ENCODE measurements at regions not wholly inside any gene's neighbourhood (a gene's known extent, or its start where the extent isn't known, plus 50 kb on each side); places are given as distances from the start of the nearest gene placed in this dataset.
"Not testable (repeated sequence)": the region's sequence is repeated elsewhere in the genome, so short reads cannot be mapped to it uniquely, and the experiment has no call there.

DNA sequence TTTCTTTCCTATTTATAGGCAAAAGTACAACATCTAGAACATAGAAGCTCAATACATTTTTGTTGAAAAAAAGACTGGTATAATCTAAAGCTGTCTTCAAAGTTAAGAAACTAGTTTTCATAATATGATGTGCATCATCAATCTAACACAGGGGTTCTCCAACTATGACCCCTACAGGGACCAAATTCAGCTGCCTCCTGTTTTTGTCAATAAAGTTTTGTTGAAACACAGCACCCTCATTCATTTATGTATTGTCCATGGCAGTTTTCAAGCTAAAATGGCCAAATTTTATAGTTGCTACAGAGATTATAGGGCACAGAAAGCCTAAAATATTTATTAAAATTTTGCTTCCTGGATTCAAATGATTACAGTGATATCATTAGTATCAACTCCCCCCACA lies 452.9 kb downstream of the CCER1 start:
- no peak for DNase-seq (ENCODE audit: low read depth)

DNA sequence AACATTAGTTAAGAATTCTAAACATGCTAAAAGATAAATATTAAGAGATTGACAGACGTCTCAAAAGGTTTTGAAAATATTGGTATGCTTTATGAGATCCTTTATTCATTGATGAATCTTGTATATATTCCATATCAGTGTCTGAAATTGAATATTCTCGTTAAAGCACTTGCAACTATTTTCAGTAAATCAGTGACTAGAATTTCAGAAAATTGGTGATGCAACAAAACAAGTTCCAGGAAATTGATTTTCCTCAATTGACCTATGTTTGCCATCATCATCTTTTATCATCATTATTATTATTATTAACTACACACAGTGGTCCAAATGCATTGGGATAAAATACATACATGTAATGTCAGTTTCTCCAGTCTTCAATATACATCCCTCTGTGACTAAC lies 453.6 kb downstream of the CCER1 start:
- DNase-seq (ENCODE audit: low read depth) = no peak

DNA sequence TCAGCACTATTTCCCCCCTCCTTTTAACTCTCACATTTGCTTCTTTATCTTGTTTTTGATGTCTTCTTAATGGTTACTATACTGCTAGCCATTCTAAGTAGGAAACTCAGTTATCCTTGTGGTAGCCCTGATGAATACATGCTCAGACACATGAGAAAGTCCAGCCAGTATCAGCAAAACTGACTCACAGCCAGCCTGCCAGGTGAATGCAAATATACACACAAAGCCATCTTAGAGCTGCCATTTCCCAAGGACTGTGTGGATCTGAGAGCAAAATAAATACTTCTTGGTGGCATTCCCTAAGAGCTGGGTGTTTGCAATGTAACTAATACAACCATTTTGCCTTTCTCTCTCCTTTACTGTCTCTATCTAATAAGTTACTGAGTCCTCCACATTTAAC lies 455.2 kb downstream of the CCER1 start:
- no peak for DNase-seq (ENCODE audit: low read depth)

DNA sequence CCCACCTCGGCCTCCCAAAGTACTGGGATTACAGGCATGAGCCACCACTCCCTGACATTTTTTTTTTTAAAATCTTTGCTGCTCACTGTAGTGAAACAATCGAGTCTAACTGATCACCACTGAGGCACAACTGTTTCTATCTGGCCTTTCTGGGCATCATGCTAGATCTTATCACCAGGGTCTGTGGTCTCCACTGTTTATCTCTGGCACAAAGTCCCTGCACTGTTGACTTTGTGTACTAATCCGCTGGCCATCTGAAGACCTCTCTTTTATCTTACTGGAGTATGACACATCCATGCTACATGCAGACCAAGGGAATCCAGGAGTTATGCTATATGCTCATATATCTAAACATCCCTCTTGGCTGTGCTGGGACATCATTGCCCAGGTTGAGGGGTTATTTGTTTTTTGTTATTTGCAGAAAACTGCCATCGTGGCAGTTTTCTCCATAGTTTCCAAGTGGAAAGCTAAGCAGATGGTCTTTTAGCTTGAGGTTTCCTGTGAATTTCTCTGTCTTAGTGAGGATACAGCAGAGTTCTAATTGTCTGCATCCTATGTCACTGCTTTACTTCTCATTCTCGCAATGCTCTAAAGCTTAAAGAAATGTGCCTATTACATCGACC lies 456.9 kb downstream of the CCER1 start:
- no peak for DNase-seq (ENCODE audit: low read depth)

DNA sequence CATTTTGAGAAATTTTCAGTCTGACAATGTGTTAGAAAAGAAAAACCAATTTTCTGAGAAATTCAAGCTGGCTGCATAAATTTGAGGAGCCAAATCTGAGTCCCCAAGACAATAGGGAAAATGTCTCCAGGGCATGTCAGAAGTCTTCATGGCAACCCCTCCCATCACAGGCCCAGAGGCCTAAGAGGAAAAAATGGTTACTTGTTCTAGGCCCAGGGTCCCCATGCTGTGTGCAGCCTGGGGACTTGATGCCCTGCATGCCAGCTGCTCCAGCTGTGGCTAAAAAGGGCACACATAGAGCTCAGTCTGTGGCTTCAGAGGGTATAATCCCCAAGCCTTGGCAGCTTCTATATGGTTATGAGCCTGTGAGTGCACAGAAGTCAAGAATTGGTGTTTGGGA lies 464.6 kb downstream of the CCER1 start:
- no peak for DNase-seq (ENCODE audit: low read depth)

DNA sequence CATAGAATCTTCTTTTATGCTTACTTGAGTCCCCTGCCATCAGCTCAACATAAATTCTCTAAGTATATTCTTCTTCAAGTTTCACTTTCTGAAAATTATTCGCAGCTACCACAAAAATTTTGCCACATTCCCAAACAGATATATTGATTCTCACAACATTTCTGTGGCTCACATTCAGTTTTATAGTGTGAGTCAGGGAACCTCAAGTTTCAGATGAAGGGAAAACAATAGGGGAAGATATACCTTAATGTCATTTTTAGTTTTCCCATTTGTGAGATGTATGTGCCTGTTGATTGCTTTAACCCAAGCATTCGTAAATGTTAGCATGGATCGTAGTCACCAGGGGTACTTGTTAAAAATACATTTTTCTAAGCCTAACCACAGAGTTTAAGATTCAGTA lies 465.8 kb downstream of the CCER1 start:
- no peak for DNase-seq (ENCODE audit: low read depth)

DNA sequence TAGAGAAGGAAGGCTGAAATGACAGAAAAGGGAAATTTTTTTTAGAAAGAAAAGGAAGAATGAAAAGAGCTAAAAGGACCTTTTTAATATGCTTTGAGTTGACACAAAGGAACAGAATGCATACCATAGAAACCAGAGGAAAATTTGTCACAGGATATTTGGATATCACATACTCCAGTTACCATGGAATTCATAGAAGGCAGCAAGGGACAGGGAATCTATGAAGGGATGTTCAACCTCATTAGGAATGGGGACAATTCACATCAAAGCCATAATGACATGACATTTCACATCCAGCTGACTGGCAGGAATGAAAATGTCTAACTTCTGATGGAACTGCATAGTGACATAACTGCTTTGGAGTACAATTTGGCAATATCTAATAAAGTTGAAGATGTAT lies 469.4 kb downstream of the CCER1 start:
- DNase-seq (ENCODE audit: low read depth) = no peak

DNA sequence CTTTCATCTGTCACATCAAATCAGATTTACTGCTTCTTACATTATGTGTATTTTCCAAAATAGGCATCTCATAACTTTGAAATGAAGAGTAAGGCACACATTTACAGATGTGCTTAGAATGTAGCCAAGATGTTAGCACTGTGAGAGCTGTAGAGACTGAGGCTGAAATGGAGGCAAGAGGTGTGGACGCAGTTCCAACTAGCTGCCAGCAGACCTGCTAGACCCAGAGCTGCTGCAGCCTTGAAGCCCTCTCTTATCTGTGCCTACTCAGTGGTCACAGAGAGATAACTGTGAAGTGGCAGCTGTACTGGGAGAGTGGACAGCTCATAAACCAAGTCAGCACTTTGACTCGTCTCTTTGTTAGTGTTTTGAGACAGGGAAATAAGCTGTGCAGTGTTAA lies 470.9 kb downstream of the CCER1 start:
- DNase-seq (ENCODE audit: low read depth) = no peak

DNA sequence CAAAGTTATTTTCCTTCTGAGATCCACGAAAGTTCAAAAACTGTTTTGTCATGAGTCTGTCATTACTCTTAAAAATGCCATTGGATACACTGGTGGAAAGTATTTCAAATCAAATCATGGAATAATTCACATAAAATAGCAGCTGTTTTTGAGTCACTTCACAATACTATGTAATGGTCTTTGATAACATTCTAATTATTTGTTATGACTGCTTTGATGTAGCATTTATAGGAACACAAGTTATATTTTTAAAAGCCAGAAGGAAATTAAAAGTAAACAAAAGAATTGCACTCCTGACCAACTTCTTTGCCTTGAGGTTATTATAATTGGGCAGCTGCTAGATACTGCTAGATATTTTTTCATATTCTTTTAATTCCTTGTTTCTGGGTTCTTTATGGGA lies 473.2 kb downstream of the CCER1 start:
- DNase-seq (ENCODE audit: low read depth) = no peak

DNA sequence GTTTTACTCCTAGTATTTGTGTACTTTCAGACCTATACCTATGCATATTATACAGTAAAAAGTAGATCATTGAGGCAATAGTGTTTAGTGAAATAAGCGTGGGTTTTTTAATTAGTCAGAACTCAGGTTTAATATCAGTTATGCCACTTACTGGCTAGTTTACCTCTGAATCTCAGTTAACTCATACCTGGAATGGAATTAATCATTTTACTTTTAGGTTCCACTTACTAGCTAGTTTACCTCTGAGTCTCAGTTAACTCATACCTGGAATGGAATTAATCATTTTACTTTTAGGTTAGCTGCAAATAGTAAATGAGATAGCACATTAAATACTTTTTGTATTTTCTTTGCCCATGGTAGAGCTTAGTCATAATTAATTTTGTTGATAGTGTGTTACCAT lies 475.7 kb downstream of the CCER1 start:
- no peak for DNase-seq (ENCODE audit: low read depth)

DNA sequence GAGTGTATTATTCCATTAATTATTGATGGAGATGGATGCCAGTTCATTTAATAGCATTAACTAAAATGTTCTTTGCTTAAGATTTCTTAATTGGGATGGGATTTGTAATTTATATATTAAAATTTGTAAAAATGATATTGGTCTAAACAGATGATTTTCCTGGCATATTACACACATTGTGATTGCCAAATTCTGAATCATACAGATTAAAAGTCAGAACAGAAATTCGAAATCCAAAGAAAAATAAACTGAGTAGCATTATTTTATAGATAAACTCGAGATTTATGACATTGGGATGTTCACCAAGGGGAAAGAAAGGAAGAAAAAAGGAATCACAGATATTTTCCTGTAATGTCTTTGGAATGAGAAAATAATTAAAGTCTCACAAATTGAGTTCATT lies 481.1 kb downstream of the CCER1 start:
- no peak for DNase-seq (ENCODE audit: low read depth)

DNA sequence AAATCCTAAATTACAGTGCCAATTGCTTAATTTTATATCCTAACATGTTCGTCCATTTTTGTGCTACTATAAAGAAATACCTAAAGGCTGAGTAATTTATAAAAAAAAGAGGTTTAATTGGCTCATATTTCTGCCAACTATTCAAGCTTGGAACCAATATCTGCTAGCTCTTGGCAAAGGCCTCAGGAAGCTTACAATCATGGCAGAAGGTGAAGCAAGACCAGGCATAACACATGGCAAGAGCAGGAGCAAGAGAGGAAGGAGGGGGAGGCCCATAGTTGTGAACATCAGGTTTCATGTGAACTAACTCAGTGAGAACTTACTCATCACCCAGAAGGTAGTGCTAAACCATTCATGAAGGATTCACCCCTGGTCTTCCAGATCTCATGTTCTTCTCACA lies 494.3 kb downstream of the CCER1 start:
- no peak for DNase-seq (ENCODE audit: low read depth)

DNA sequence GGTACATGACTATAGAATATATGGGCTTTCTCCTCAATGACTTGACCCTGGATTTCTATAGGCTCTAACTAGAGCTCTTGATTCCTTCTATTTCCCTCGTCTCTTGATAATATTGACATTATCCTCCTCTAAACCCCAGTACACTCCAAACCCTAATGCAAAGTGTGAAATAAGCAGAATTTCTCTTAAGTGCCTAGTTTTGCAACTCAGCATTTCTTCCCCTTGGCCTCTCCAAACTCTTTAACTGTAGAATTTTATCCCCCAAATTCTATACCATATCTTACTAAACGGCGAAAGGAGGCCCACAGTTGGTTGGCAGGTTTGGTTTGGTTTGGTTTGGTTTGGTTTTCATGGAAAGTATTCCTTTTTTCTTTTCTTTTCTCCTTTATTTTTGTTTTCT lies 498.7 kb downstream of the CCER1 start:
- DNase-seq (ENCODE audit: low read depth) = no peak

DNA sequence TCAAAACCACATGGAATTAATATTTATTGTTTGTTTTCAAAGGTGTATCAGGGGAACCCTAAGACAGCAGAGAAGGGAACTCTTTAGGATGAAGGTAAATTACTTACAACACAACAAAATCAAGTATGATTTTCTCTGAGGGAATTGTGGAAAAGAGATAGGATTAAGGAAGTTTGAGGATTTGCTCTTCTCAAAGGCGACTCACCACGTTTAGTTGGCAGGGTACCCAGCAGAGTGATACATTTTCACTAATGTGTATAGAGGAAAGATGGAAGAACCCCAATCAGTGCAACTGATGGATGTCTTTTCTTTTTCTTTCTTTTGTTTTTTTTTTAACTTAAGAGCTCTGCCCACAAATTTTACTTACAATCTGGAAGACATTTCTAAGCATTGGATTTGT lies 499.2 kb downstream of the CCER1 start:
- DNase-seq (ENCODE audit: low read depth) = no peak

DNA sequence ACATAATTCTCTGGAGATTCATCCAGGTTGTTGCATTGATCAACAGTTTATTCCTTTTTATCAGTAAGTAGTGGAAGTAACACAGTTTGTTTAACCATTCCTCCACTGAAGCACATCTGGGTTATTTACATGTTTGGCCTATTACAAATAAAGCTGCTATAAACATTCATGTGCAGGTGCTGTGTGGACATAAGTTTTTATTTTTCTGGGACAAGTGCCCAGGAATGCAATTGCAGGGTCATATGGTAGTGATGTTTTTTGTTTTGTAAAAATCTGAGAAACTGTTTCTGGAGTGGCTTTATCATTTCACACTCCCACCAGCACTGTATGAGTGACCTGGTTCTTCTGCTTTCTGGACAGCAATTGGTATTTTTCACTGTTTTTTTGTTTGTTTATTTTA lies 505.4 kb downstream of the CCER1 start:
- no peak for DNase-seq (ENCODE audit: low read depth)

DNA sequence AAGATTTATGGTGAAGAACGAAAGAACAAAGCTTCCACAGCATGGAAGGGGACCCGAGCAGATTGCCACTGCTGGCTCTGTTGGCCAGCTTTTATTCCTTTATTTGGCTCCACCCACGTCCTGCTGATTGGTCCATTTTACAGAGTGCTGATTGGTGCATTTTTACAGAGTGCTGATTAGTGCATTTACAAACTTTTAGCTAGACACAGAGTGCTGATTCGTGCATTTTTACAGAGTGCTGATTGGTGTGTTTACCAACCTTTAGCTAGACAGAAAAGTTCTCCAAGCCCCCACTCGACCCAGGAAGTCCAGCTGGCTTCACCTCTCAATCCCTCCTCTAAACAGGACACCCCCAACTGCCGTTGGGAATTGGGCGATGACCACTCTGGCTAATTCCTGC lies 511.5 kb downstream of the CCER1 start:
- not testable (repeated sequence) for DNase-seq (ENCODE audit: low read depth)

DNA sequence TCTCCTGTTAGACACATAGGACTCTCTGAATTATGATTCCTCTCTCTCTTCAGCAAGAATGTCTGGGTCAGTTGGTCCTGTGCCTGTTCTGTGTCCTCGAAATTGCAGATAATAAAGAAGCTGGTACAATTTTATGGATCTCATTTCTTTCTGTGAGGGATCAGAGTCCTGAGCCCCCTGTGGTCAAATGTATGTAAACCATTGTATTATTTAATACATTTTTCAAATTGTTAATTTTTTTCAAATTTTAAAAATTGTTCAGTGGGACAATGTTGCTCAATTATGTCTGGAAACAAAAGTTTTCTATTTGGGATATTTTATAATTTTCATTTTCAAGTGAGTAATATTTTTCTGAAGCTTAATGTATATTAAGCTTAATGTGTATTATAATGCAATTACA lies 513.5 kb downstream of the CCER1 start:
- no peak for DNase-seq (ENCODE audit: low read depth)

DNA sequence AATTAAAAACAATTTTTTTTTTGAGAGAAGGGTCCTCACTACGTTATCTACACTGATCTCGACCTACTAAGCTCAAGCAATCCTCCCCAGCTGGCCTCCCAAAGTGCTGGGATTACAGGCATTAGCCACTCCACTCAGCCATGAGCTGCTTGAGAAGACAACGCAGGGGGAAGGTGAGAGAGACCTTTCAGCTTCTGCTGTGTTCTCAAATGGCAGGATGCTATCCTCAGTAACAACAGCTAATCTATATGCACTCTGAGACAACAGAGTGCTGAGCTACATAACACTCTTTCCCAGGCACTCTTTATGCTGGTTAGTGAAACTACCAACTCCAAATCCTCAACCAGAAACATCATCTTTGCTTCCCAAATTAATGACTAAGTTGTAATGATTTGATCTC lies 526.1 kb downstream of the CCER1 start:
- DNase-seq (ENCODE audit: low read depth) = no peak

DNA sequence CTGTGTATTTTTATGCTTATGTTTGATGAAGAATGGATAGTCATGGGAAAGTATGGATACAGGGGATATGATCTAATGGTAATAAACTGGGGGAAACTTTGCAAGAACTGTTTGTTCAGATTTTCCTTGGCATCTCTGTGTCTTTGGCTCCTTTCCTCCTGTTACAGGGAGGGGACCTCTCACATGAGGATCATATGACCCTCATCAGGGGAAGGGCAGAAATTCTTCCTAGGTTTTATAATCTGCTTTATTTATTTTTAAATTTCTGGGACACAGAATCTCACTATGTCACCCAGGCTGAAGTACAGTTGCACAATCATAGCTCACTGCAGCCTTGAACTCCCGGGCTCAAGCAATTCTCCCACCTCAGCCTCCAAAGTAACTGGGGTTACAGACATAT lies 526.5 kb downstream of the CCER1 start:
- DNase-seq (ENCODE audit: low read depth) = no peak

DNA sequence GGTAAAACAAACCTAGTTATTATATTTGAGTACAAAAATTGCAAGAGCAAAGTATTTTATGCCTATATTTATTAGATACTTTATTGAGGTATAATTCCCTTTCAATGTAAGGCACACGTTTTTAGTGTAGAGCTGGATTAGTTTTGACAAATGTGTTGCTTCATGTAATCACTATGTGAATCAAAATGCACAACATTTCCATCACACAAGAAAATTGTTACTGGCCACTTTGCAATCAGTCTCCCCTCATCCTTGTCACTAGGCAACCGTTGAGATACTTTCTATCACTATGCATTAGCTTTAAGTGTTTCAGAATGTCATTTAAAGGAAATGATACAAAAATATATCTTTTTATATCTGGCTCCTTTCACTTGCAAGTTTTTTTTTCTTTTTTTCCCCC lies 531.0 kb downstream of the CCER1 start:
- DNase-seq (ENCODE audit: low read depth) = no peak

DNA sequence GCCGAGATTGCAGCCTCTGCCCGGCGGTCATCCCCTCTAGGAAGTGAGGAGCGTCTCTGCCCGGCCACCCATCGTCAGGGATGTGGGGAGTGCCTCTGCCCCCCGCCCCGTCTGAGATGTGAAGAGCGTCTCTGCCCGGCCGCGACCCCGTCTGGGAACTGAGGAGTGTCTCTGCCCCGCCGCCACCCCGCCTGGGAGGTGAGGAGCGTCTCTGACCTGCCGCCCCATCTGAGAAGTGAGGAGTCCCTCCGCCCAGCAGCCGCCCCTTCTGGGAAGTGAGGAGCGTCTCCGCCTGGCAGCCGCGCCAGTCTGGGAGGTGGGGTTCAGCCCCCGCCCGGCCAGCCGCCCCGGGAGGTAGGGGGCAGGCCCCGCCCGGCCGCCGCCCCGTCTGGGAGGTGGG lies 544.0 kb downstream of the CCER1 start:
- DNase-seq (ENCODE audit: low read depth) = no peak

DNA sequence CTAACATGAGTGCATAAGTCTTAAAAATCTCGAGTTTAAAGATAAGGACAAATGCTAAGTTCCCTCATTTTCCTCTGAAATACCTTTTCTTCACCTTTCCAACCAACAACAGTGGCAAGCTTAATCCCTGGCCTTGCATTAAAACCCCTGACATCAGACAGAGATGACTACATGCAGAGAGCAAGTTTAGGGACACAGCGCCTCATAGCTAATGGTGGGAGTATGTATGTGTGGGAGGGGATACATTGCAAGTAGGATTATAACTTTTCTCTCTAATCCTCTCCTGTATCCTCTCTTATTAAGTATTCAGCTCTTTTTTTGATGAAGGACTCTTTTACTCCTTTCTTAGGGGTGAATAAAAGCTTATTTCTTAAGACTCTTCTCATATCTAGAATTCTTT lies 547.1 kb downstream of the CCER1 start:
- no peak for DNase-seq (ENCODE audit: low read depth)

DNA sequence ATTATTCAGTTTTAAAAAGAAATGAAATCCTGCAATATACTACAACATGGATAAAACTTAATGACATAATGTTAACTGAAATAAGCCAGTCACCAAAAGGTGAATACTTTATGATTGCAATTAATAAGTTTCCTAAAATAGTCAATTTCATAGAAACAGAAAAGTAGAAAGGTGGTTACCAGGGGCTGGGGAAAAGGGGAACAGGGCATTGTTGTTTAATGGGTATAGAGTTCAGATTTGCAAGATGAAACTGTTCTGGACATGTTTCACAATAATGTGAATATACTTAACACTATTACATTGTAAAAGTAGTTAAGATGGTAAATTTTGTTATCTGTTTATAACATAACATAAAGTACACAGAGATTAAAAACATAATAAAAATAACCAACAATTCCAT lies 550.9 kb downstream of the CCER1 start:
- no peak for DNase-seq (ENCODE audit: low read depth)

DNA sequence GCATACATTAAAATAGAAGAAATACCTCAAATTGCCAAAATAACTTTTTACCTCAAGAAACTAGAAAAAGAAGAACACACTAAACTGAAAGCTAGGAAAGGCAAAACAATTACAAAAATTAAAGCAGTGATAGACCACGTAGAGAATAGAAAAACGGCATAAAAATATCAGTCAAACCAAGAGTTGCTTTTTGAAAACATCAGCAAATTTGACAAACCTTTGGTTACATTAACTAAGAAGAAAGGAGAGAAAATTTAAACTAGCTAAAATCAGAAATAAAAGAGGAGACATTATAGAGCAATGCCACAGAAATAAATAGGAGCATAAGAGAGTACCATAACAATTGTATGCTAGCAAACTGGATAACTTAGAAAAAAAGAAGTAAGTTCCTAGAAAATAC lies 553.8 kb downstream of the CCER1 start:
- no peak for DNase-seq (ENCODE audit: low read depth)

DNA sequence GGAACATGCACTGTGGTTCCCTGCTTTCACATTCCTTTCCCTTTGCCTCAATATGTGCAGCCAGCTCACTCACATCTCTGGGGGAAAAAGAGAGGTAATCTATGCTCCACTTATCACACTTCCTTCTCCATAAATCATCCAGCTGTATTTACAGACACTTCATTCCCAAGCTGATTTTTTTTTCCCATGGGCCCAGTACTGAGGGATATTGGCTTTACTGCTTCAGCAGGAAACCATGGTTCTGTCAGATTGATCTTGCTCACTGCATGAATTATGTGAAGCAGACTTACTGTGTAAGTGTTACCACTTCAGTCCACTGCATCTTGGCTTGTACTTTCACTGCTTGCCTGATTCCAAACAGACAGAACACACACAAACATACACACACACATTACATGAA lies 555.6 kb downstream of the CCER1 start:
- DNase-seq (ENCODE audit: low read depth) = no peak

Measured in stimulated activated CD8-positive, alpha-beta memory T cell treated with anti-CD3 and anti-CD28 coated beads, Interleukin-15, amount 100 ng/mL, for 1 hour (primary cell).